HL-60 (cell line): ENCODE measurements at regions not wholly inside any gene's neighbourhood (a gene's known extent, or its start where the extent isn't known, plus 50 kb on each side); places are given as distances from the start of the nearest gene placed in this dataset.

Source experiments
- DNase-seq, 2 experiments: peaks; one replicate each; pipeline ENCODE4 v3.0.0-alpha.2; 2010 to 2020; ENCODE audit warnings: low read depth in 1 of 2, low spot score in 1 of 2
- H3K27ac ChIP-seq: fragments of 250-450 bp; sonication (Bioruptor Pico); replicated peaks from 2 replicates; pipeline ENCODE4 v1.5.1; 2020; ENCODE audit warnings: mild to moderate bottlenecking, moderate library complexity
- H3K27me3 ChIP-seq: fragments of 250-450 bp; sonication (Bioruptor Pico); 2 replicates; pipeline ENCODE4 v1.5.1; 2021; ENCODE audit warnings: mild to moderate bottlenecking, moderate library complexity; ENCODE audit not compliant: insufficient read depth, poor library complexity, severe bottlenecking
- H3K4me3 ChIP-seq: replicated peaks from 2 replicates; pipeline ENCODE4 v1.5.1; 2011; ENCODE audit warnings: mild to moderate bottlenecking, control low read depth, low read length; ENCODE audit not compliant: insufficient read depth
- CTCF ChIP-seq: IDR thresholded peaks from one replicate; pipeline ENCODE4 v1.5.1; 2011; ENCODE audit warnings: low read length, control low read depth, inconsistent platforms; ENCODE audit not compliant: insufficient read depth
- GABPA ChIP-seq: IDR thresholded peaks from 2 replicates; pipeline ENCODE4 v1.6.1; 2012; ENCODE audit warnings: low read depth
- POLR2AphosphoS5 ChIP-seq: IDR thresholded peaks from 2 replicates; pipeline ENCODE4 v1.6.1; 2012; ENCODE audit warnings: low read depth
- SPI1 ChIP-seq: IDR thresholded peaks from 2 replicates; pipeline ENCODE4 v1.6.1; 2012; ENCODE audit warnings: low read depth, mild to moderate bottlenecking, borderline replicate concordance
- TF ChIP-seq, protein P1 (sequence below): IDR thresholded peaks from 2 replicates; pipeline ENCODE4 v1.6.1; 2012; ENCODE audit warnings: low read depth; ENCODE audit not compliant: insufficient replicate concordance

DNA sequence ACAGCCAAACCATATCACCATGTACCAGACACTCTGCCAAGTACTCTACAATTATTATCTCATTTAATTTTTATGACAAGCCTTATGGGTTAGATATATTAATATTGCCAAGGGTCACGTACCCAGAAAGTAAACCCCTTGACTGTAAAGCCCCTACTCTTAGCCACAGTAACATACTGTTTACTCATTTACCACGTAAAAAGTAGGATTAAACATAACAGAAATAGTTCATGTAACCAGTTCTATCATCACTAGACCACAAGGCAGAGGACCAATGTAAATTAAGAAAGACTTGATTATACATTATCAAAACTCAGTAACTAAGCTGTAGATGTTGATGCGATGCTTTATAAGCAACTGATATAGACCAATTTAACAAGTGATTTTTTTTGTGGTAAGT lies 101.5 kb upstream of the CNTNAP4 start:
- H3K27me3 ChIP-seq, result no peaks in the 10 kb centered on the region
- TF ChIP-seq, protein P1, sequence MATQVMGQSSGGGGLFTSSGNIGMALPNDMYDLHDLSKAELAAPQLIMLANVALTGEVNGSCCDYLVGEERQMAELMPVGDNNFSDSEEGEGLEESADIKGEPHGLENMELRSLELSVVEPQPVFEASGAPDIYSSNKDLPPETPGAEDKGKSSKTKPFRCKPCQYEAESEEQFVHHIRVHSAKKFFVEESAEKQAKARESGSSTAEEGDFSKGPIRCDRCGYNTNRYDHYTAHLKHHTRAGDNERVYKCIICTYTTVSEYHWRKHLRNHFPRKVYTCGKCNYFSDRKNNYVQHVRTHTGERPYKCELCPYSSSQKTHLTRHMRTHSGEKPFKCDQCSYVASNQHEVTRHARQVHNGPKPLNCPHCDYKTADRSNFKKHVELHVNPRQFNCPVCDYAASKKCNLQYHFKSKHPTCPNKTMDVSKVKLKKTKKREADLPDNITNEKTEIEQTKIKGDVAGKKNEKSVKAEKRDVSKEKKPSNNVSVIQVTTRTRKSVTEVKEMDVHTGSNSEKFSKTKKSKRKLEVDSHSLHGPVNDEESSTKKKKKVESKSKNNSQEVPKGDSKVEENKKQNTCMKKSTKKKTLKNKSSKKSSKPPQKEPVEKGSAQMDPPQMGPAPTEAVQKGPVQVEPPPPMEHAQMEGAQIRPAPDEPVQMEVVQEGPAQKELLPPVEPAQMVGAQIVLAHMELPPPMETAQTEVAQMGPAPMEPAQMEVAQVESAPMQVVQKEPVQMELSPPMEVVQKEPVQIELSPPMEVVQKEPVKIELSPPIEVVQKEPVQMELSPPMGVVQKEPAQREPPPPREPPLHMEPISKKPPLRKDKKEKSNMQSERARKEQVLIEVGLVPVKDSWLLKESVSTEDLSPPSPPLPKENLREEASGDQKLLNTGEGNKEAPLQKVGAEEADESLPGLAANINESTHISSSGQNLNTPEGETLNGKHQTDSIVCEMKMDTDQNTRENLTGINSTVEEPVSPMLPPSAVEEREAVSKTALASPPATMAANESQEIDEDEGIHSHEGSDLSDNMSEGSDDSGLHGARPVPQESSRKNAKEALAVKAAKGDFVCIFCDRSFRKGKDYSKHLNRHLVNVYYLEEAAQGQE, result no peak
- no peak for TF ChIP-seq SPI1
- no peak for TF ChIP-seq GABPA
- no peak for TF ChIP-seq CTCF
- TF ChIP-seq POLR2AphosphoS5, result no peak

GRCh38 chr16:76176153-76176552 lies 101.0 kb upstream of the CNTNAP4 start:
- no peak overlapping the region for H3K4me3 ChIP-seq
- H3K27me3 ChIP-seq, result no peaks in the 10 kb centered on the region

More for the DNA sequence above, 101.5 kb upstream of the CNTNAP4 start:
- no peak overlapping the region for H3K4me3 ChIP-seq
- no peak overlapping the region for H3K27ac ChIP-seq
- DNase-seq, result no peak

GRCh38 chr16:76176616-76177015 lies 100.6 kb upstream of the CNTNAP4 start:
- DNase-seq, result no peak
- Histone ChIP-seq H3K4me3 (no peak overlapping the region), H3K27me3 (no peaks in the 10 kb centered on the region), H3K27ac (no peak overlapping the region)
- TF ChIP-seq GABPA, result no peak
- no peak for TF ChIP-seq CTCF
- TF ChIP-seq SPI1, result no peak
- TF ChIP-seq POLR2AphosphoS5, result no peak
- TF ChIP-seq, protein P1, result no peak

More at GRCh38 chr16:76176153-76176552, 101.0 kb upstream of the CNTNAP4 start:
- TF ChIP-seq SPI1 (no peak), CTCF (no peak), GABPA (no peak), POLR2AphosphoS5 (no peak)
- TF ChIP-seq, protein P1, result no peak
- DNase-seq, result no peak
- H3K27ac ChIP-seq, result no peak overlapping the region
